ENCODE measurements at regions not wholly inside any gene's neighbourhood (a gene's known extent, or its start where the extent isn't known, plus 50 kb on each side); places are given as distances from the start of the nearest gene placed in this dataset.

GRCh38 chr6:105816847-105817246, 269.3 kb upstream of the PRDM1 start:
- no peak for DNase-seq (ENCODE audit: low spot score)

GRCh38 chr6:105815661-105816555, 270.2 kb upstream of the PRDM1 start:
- no peak for DNase-seq (ENCODE audit: low spot score)

GRCh38 chr6:105814745-105815536, 271.2 kb upstream of the PRDM1 start:
- no peak for DNase-seq (ENCODE audit: low spot score)

- DNase-seq (ENCODE audit: low spot score) = no peak
These were observed 275.1 kb upstream of the PRDM1 start for GRCh38 chr6:105810922-105811482.

DNA sequence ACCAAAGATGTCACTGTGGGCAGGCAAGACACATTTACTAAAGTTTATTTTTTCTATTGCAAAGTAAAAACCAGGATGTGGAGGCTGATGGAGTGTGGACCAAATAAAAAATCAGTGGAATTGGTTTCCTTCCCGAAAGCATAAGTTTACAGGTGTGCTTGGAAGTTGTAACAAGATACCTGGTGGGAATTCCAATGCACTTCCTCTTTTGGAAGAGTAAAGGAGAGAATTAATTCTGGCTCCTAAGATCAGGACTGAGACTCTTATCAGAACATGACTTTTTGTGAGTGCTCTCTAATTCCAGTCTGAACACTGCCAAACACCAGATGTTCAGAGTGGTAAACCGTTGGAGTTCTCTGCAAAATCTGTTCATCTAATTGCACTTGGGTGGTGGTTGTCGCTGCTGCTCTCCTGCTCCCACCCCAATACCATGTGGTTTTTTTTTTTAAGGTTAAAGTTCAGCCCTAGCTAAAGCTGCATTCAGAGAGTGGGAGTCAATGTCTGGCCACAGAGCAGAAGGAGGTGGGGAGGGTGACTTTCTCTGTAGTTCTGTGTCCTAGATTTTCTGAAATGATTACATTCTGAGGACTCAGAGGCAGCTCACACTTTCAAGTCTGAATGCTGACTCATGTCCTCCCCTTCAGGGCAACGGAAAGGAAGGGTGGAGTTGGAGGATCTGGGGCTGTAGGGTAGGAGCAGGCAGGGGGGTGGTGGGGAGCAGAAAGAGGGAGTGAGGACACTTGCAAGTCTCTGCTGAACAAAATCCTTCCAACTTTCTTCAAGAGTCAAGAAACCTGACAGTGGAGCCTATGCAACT, 275.8 kb upstream of the PRDM1 start:
- DNase-seq (ENCODE audit: low spot score) = peak; percentile 75

DNA sequence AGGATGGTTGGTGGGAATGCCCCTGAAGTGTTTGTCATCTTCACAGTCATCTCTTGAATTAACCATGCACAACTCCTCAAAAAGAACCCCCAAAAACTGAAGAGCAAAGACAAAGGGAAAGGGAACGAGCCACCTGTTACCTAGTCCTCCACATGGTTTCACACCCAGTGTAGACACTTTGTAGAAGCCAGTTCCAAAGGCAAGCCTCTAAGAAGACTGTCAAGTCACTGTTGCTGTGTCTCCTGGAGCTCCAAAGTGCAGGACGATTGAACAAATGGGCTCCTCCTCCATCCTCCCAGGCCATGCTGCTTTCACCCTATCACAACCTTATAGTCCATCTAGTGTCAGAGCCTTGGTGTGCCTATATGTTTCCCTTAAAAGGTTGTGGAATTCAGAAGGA, 277.6 kb upstream of the PRDM1 start:
- no peak for DNase-seq (ENCODE audit: low spot score)

DNA sequence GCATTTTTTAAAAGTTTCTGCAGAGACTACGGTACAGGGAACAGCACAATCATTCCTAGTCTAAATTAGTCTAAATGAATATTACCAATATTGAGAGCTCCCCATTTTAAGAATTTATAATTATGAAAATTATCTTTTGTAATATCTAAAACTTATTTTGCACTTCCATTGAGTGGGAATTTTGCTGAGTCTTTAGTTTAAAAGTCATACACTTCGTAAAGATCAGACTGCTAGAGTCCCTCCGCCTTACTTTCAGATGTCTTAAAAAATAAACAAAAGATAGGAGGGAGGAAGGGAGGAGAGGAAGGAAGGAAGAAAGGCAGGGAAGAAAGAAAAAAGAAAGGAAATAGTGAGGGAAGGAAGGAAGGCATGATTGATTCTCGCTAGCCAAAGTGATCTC, 278.2 kb upstream of the PRDM1 start:
- DNase-seq (ENCODE audit: low spot score) = no peak

DNA sequence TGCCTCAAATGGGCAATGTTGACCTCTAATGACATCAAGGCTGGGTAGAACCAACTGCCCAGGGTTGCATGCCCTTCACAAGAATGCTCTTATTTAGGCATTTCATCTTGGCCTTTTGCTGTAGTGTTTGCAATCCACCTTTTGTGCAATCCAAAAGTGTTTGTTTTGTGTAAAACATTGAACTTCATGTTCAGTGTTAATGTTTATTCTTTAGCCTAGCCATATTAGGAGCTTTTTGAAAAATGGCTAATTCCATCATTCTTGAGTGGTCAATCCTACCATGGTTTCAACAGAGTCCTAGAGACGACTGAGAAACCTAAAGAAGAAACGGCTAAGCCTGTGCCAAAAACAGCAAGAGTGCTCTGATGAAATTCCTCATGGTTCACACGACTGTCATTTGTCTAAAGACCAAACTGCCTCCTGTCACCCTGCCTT, 279.6 kb upstream of the PRDM1 start:
- DNase-seq (ENCODE audit: low spot score) = no peak

- DNase-seq (ENCODE audit: low spot score) = no peak
These were observed 280.6 kb upstream of the PRDM1 start for GRCh38 chr6:105805501-105806023.

DNA sequence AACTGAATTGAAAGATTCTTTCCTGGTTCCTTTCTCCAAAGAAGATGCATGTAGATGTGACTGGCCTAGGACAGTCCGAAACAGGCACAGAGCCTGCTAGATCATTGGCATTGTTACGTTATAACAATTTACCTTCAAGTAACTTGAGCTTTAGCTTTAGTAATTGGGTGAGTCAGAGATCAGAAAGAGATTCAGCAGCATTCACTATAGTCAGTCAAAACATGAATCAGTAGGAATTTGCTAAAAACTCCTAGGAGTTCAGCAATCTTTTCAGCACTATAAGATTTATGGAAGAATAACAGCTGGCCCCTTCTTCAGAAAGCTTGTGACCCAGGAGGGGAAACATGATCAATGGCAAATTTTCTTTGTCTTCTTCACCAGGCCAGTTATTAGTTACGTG, 281.7 kb upstream of the PRDM1 start:
- no peak for DNase-seq (ENCODE audit: low spot score)

GRCh38 chr6:105804000-105804399, 282.1 kb upstream of the PRDM1 start:
- DNase-seq (ENCODE audit: low spot score) = no peak

GRCh38 chr6:105803442-105803841, 282.7 kb upstream of the PRDM1 start:
- DNase-seq (ENCODE audit: low spot score) = no peak

DNA sequence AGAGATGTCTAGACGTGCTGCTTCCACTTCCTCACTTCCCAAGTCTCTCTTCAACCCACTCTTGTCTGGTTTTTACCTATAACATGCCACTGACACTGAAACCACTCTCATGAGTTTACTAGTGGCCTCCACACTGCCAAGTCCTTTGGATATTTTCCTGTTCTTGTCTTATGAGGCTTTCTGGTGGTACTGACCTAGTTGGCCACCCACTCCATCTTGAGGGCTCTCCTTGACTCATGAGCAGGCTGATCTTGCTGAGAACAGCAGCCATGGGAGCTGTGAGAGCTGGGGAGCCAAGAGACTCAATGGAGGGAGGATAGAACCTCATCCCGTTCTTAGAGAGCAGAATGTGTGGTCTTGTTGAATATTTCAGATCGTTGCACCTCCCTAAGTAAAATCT, 283.4 kb upstream of the PRDM1 start:
- no peak for DNase-seq (ENCODE audit: low spot score)

DNA sequence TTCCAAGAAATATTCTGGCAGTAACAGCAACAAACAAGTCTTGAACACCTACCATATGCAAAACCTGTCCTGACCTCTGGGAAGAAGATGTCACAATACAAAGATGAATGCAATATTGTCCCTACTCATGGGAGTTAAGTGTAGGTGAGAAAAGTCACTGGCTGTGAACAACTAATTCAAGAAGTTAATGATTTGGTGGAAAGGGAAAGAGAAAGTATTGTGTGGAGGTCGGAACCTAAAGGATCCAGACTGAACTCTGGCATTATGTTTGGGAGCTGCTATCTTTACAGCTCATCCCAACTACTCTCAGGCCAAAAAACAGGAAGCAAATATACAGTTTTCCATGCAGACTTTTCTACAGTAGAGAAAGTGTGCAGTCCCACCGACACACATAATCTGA, 285.3 kb upstream of the PRDM1 start:
- no peak for DNase-seq (ENCODE audit: low spot score)

DNA sequence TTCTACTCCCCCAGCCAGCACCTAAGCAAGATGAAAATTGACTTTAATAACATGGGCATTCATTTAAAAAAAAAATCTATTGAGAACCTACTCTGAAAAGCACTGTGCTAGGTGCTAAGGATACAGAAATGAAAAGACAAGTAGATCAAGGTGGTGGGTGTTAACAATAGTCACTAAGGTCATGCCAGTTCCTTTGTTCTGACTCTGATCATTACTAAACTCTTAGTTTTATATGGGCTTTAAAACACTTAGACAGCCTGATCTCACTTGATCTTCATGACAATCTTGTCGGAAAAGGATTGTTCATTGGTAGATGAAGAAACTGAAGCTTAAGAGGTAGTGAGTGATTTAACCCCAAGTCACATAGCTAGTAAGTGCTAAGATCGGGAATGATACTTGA, 285.7 kb upstream of the PRDM1 start:
- no peak for DNase-seq (ENCODE audit: low spot score)

DNA sequence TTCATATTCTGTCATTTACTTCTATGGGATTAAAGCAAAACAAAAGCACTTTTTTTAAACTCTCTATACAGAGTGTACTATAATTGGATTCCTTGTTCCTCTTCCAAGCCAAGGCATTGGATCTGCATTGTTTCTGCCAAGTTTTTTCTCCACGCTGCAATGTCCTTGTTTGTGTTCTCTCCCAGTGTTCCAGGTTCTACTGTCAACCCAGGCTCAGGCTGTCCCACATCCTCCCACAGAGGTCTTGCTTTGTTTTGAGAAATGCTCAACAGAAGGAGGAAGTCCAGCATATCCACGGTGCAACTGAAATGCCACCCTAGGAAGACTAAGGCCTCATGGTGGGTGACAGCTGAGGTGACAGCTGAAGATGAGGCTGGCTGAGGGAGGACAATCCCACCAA, 287.1 kb upstream of the PRDM1 start:
- DNase-seq (ENCODE audit: low spot score) = no peak

DNA sequence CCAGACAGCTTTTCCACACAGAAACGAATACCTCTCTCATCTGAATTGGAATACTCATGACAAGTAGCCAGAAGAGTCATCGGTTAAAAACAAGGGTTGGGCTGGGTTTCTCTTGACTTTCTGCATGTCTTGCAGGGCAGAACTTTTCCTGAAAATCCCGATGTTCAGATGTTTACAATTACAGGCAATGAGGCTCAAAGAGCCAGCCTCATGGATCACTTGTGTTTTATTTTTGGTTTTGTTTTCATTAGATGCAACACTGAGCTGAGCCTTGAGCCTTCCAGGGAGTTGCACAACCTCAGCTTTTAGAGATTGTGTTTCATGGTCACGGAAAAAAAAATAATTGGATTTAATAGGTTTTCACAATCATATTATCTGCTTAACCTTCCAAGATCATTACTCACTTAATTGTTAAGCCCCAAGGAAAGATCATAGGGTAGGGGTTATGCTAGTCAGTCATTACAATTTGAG, 288.1 kb upstream of the PRDM1 start:
- peak; percentile 24 for DNase-seq (ENCODE audit: low spot score)

DNA sequence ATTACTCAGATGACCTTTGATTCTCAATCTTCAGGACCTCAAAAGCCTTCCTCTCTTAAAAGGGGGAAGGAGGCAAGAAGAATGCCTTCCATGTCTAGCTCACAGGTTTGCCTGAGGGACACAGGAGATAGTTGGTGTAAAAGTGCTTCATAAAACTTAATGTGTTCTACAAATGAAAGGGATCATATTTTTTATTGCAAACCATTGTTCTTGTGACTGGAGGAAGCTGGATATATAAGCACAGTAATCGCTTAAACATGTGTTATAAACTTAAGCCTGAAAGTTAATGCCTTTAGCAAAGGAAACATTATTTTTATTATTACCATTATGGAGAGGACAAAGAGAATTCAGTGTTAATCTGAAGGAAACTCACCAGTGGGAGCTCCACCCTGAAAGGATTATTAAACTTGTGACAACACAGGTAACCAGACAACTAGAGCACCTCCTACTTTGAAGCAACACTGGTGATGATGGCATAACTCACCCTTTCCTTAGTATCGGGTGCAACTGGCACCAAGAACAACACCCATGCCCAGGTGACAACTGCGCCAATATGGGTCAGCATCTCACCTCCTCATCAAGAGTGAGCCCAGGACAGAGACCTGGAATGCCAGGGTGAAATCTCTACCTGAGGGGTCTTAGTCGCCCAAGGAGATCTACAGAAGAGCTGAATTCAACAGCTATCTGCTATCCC, 288.7 kb upstream of the PRDM1 start:
- DNase-seq (ENCODE audit: low spot score) = no peak

DNA sequence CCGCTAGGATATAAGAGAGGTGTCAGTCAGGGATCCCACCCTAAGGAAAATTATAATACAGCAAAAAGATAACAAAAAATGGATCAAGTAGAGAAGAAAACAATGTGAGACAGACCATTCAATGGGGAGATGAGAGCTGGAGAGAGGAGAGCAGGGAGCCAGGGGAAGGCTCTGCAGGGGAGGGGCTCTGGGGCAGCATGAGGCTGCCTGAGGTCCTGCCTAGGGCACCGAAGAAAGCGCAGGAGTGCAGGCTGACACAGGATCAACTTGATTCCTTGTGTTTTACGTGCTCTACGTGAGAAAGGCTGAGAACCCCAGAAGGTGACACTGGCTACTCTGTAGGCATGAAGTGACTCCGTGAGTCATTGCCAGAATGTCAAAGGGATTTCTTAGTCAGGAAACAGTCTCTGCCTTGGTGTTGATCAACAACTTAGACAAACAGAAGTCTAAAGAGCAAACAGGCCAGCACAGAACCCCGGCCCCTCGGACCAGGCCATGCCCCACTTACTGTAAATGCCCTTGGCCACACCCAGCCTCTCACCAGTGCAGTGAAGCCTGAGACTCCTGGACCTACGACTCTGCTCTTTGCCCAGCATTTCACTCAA, 290.1 kb upstream of the PRDM1 start:
- no peak for DNase-seq (ENCODE audit: low spot score)

GRCh38 chr6:105795366-105795765, 290.8 kb upstream of the PRDM1 start:
- no peak for DNase-seq (ENCODE audit: low spot score)
